ENCODE measurements at regions not wholly inside any gene's neighbourhood (a gene's known extent, or its start where the extent isn't known, plus 50 kb on each side); places are given as distances from the start of the nearest gene placed in this dataset.

DNA sequence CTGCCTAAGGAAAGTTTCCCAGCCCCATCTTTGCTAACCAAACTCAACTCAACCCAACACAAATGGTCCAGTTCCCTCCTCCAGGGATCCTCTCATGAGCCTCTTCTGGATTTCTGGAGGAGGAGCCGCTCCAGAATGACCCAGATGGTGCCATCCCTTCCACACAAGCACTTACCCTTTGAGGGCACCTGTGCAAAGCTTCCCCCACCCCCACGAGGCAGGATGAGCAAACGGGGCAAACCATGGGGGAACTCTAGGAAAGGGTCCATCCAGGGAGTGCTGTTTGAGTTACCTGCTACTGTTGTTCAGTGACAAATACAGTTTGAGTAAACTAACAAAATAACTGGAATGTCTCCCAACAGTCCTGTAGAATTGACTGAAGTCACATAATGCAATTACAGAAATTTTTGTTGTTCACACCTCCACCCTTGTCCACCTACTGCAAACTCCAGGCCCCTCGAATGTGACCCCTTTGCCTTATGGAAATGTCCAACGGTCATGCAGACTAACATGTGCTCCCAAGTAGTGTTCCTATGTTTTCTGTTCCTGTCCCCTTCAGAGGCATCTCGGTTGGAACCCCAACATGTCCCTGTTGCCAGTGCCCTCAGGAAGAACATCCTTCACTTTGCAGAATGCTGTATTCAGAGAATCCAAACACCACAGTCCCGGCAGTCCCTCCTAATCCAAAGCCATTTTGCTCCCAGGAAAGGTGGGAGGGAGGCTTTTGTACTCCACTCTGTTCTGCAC, 160.1 kb downstream of the RRAGC start:
- Histone ChIP-seq H3K4me3 (no peak overlapping the region), H3K4me1 (ENCODE audit: control insufficient read depth in 1 of 2, low read depth in 2 of 2) (no peaks in the 10 kb centered on the region), H3K36me3 (no peaks in the 10 kb centered on the region), H3K27ac (no peak overlapping the region), H3K27me3 (replicated peaks; ENCODE audit: insufficient read depth) (no peaks in the 10 kb centered on the region), H3K9me3 (no peaks in the 10 kb centered on the region)
- TF ChIP-seq, protein P1, sequence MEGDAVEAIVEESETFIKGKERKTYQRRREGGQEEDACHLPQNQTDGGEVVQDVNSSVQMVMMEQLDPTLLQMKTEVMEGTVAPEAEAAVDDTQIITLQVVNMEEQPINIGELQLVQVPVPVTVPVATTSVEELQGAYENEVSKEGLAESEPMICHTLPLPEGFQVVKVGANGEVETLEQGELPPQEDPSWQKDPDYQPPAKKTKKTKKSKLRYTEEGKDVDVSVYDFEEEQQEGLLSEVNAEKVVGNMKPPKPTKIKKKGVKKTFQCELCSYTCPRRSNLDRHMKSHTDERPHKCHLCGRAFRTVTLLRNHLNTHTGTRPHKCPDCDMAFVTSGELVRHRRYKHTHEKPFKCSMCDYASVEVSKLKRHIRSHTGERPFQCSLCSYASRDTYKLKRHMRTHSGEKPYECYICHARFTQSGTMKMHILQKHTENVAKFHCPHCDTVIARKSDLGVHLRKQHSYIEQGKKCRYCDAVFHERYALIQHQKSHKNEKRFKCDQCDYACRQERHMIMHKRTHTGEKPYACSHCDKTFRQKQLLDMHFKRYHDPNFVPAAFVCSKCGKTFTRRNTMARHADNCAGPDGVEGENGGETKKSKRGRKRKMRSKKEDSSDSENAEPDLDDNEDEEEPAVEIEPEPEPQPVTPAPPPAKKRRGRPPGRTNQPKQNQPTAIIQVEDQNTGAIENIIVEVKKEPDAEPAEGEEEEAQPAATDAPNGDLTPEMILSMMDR (IDR thresholded peaks at IDR 0.05): no peak
- no peak for ATAC-seq (ENCODE audit: insufficient number of reproducible peaks, low FRiP score, low read depth)
- DNase-seq (ENCODE audit: low spot score): no peak

DNA sequence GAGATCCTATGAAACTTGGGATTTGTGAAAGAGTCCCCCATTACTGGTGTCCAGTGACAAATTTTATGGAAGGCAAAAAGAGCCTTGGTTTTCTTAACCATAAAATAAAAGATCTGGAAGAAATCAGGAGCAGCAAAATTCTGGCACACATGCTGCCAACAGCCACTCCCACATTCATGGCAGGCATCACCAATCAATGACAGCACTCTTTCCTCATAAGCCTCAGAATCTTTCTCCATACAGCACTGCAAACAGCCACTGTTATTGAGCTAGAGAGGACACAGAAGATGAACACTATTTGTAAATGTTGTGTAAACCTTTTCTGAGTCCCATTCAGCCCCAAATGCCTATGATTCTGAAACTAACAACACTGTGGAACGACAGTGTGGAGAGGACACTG, 162.2 kb downstream of the RRAGC start:
- no peaks in the 10 kb centered on the region for H3K27me3 ChIP-seq (replicated peaks; ENCODE audit: insufficient read depth)
- H3K36me3 ChIP-seq: no peaks in the 10 kb centered on the region
- H3K9me3 ChIP-seq: no peaks in the 10 kb centered on the region
- H3K4me3 ChIP-seq: no peak overlapping the region
- DNase-seq (ENCODE audit: low spot score) (no peak), ATAC-seq (ENCODE audit: insufficient number of reproducible peaks, low FRiP score, low read depth) (no peak)
- H3K4me1 ChIP-seq (ENCODE audit: control insufficient read depth in 1 of 2, low read depth in 2 of 2): no peaks in the 10 kb centered on the region
- TF ChIP-seq, protein P1 (IDR thresholded peaks at IDR 0.05): no peak
- H3K27ac ChIP-seq: no peak overlapping the region

DNA sequence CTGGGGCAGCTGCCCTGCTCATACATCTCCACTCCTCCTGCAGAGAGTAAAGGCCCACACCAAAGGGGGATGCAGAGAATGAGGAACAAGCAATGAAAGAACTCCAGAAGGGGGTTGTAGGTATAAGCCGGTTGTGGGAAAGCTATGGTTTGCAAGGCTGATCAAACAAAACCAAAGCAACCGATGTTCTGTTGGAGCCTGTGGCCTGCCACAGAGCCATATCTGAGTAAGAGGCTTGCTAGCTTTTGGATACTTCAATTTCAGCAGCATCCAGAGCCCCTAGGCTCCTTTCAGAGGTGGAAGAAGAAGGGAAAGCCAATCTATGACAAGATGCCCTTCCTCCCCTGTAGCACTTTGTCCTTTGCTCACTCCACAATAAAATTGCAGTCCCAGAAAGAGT, 163.2 kb downstream of the RRAGC start:
- no peaks in the 10 kb centered on the region for H3K27me3 ChIP-seq (replicated peaks; ENCODE audit: insufficient read depth)
- no peaks in the 10 kb centered on the region for H3K9me3 ChIP-seq
- no peaks in the 10 kb centered on the region for H3K4me1 ChIP-seq (ENCODE audit: control insufficient read depth in 1 of 2, low read depth in 2 of 2)
- ATAC-seq (ENCODE audit: insufficient number of reproducible peaks, low FRiP score, low read depth) (no peak), DNase-seq (ENCODE audit: low spot score) (no peak)
- H3K36me3 ChIP-seq: no peaks in the 10 kb centered on the region
- H3K4me3 ChIP-seq: no peak overlapping the region
- TF ChIP-seq, protein P1 (IDR thresholded peaks at IDR 0.05): no peak
- H3K27ac ChIP-seq: no peak overlapping the region

DNA sequence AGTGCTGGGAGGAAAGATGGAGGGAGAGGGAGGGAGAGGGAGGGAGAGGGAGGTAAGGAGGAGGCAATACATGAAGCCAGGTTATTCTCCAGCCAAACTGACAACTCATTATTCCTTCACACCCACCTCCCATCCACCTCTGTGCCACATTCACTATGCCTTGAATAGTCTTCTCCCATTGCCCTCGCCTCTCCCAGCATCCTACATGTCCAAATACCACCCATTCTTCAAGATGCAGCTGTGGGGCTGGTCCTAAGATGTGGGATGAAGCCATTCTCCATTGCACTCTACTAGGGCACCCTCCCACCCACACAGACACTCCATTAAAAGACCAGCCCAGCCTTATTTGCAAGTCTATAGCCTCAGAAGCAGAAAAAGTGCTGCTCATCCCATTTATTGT, 165.8 kb downstream of the RRAGC start:
- TF ChIP-seq, protein P1 (IDR thresholded peaks at IDR 0.05): no peak
- ATAC-seq (ENCODE audit: insufficient number of reproducible peaks, low FRiP score, low read depth) (no peak), DNase-seq (ENCODE audit: low spot score) (no peak)
- H3K27me3 ChIP-seq (replicated peaks; ENCODE audit: insufficient read depth): no peaks in the 10 kb centered on the region
- no peaks in the 10 kb centered on the region for H3K9me3 ChIP-seq
- no peaks in the 10 kb centered on the region for H3K36me3 ChIP-seq
- H3K27ac ChIP-seq: no peak overlapping the region
- no peak overlapping the region for H3K4me3 ChIP-seq
- no peaks in the 10 kb centered on the region for H3K4me1 ChIP-seq (ENCODE audit: control insufficient read depth in 1 of 2, low read depth in 2 of 2)

DNA sequence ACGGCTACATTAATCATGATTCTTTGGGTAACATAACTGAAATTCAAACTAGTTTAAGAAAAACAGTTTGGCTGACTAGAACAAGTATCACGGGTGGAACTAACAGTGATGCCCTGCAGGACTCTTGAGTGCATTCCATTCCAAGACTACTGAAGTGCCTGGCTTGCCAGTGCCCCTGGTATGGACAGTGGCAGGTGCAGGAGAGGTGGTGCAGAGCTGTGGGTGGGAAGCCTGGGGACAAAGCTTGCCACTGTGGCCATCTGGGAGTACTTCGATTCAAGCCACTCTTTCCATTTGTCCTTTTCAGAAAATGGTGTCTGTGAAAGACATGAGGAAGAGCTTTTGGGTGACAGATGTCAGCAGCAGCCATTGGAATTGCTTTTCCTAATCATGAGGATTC, 166.5 kb downstream of the RRAGC start:
- Histone ChIP-seq H3K4me3 (no peak overlapping the region), H3K36me3 (no peaks in the 10 kb centered on the region), H3K4me1 (ENCODE audit: control insufficient read depth in 1 of 2, low read depth in 2 of 2) (no peaks in the 10 kb centered on the region), H3K27ac (no peak overlapping the region), H3K27me3 (replicated peaks; ENCODE audit: insufficient read depth) (no peaks in the 10 kb centered on the region), H3K9me3 (no peaks in the 10 kb centered on the region)
- DNase-seq (ENCODE audit: low spot score): no peak
- ATAC-seq (ENCODE audit: insufficient number of reproducible peaks, low FRiP score, low read depth): no peak
- TF ChIP-seq, protein P1 (IDR thresholded peaks at IDR 0.05): no peak

All from thoracic aorta (tissue), 2 donors.